G401 (cell line): ENCODE measurements at regions not wholly inside any gene's neighbourhood (a gene's known extent, or its start where the extent isn't known, plus 50 kb on each side); places are given as distances from the start of the nearest gene placed in this dataset.

Experiments
- DNase-seq: peaks from one replicate; pipeline ENCODE4 v3.0.0-alpha.2; 2015; ENCODE audit warnings: low spot score
- in situ Hi-C: cut with HindIII; loops from 2 replicates; pipeline ENCODE4 v1.10.0; 2016; ENCODE audit warnings: low sequenced_read_pairs, mixed read lengths

DNA sequence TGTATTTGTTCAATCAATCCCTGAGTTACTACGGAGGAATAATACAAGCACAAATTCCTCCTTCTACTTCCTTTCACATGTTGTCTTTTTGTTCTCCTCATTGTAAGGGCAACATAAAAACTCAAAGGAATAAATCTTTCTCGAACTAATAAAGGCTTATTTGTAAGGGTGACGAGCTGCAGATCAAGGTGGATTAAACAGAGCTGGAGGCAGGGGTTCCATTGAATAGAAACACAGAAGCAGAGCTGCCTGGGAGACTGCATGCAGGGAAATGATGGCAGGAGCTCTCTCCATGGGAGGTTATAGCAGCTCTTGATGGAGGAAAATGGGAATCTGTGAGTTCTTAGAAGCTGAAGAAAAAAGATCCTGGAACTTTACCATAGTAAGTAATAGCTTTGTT lies 160.2 kb downstream of the CYYR1 start:
- no peak for DNase-seq

GRCh38 chr21:26409735-26410134 lies 163.4 kb downstream of the CYYR1 start:
- no peak for DNase-seq
- in situ Hi-C loops, result no loop called here

More for the DNA sequence above, 160.2 kb downstream of the CYYR1 start:
- in situ Hi-C loops, result no loop called here

DNA sequence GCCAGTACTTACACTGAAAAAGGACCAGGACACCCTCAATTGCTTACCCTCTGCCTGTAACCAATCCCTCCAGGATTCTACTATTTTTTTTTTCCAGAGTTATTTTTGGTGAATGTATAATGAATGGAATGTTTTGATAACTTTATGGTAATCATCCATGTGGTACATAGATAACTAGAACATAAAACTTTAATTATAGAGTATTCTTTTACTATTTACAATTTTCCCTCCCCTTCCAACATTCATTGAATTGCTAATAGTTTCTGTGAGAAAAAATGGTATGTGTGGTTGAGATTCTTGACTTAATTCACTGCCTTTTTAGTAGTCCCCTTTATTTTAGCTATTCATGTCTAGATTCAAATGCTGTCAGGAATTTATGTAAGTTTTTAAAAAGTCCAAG lies 164.6 kb downstream of the CYYR1 start:
- no peak for DNase-seq
- in situ Hi-C loops, result no loop called here

DNA sequence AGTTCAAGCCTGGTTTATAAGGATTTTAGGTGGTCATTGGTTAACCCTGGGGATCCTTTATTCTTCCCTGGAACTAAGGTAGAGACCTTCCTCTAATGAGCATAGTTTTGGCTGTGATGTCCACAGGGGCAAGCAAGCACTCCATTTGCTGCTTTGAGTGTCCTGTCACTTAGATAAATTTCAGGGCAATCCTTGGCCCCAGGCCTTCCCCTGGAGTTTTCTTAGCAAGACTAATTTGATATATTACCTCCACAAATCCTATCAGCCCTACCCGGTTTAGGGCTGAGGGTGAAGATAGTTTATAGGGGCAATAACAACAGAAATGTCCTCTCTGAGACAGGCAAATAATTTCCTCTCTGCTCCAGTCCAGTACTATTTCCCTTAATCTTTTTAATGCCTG lies 166.6 kb downstream of the CYYR1 start:
- in situ Hi-C loops, result no loop called here
- no peak for DNase-seq

DNA sequence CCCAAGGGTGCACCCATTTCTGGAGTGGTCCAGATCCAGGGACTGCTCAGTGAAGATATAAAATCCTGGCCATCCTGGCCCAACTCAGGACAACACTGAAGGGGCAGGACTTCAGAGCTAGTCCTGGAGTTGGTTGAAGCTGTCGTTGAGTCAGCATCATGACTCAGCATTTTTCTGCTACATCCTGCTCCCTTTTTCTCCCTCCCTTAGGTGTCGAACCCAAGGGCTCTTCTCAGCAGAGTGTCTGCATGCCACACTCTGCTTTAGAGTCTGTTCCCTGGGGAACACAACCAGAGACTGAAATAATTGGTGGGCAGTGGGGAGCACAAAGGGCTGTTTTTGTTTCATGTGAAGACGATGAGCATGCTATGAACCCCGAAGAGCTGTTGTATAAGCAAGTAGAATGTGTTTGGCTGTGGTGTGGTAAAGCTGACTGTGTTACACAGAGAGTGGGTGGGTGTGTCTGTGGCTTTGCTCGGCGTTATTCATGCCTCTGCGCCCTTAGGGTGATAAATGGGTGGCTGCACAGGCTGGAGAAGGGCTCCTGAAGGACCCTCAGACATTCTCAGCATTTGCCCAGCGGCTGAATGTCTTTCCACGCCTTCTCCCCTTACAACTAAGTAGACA lies 167.2 kb downstream of the CYYR1 start:
- DNase-seq, result no peak
- in situ Hi-C loops, result no loop called here

DNA sequence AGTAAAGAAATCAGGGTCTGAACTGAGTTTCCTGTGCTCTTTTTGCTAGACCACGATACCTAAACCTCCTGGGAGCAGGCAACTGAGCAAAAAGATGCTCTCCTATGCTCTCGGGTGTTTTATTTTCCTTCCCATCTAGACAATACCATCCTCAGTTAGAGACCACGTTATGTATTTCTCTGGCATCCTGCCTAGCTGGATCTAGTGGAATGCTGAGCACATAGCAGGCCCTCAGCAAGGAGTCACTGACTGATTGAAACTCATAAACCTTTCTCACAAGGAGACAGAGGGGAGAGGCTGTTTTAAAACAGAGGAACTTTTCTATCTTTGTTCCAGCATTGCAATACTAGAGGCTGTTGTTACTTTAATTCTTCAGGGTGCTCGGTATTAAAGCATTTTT lies 168.0 kb downstream of the CYYR1 start:
- in situ Hi-C loops, result no loop called here
- no peak for DNase-seq

GRCh38 chr21:26404288-26404687 lies 168.8 kb downstream of the CYYR1 start:
- no peak for DNase-seq
- in situ Hi-C loops, result no loop called here

- DNase-seq, result no peak
- in situ Hi-C loops, result no loop called here
Observed at GRCh38 chr21:26403321-26403720, 169.8 kb downstream of the CYYR1 start.

GRCh38 chr21:26397545-26397944 lies 175.5 kb downstream of the CYYR1 start:
- no peak for DNase-seq
- in situ Hi-C loops, result no loop called here

DNA sequence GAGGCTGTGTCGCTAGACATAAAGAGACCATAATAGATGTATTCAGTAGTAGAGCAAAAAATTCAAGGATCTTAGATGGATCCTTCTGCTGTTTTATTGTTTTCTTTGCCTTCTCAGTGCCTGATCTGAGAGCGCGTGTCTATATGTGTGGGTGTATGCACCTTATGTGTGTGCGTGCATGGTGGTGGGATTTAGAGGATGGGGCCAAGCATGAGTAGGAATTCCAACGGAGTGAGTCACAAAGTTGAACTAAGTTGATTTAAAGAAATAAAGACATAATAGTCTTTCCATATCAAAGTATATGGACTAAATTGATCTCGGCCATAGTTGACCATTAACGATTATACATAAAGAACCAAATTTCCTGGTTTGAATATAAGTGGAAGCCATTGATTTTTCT lies 178.7 kb downstream of the CYYR1 start:
- DNase-seq, result no peak
- in situ Hi-C loops, result no loop called here

GRCh38 chr21:26391166-26391565 lies 181.9 kb downstream of the CYYR1 start:
- in situ Hi-C loops, result no loop called here

DNA sequence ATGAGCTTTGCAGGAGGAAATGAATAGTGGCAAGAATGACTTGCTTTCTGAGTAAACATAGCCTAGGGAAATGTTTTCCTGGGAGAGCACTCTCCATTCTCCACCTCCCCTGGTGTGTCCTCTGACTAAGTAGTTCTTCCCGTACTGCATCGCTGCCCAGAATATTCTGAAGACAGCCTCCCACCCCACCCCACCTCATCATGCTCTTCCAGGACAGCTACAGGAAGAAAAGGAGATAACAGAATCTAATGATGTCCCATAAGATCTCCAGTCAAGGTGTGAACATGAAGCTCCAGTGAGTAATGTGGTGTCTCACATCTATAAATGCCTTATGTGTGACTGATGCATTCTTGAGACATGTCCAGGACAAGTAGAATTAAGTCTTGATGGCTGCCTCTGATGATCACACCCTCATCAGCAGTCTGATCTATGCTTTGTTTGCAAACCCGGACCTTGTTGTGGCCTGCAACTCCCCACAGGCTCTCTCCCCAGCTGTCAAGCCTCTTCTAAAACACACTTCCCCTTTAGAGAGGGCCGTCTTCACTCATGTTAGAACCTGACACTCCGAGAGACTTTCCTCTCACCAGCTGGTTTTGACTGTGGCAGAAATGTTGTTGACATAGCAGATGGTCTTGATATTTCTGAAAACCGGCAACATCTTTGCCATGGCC lies 183.0 kb downstream of the CYYR1 start:
- DNase-seq, result peak; percentile 69
- in situ Hi-C loops, result no loop called here

More at GRCh38 chr21:26391166-26391565, 181.9 kb downstream of the CYYR1 start:
- DNase-seq, result peak; percentile 85

DNA sequence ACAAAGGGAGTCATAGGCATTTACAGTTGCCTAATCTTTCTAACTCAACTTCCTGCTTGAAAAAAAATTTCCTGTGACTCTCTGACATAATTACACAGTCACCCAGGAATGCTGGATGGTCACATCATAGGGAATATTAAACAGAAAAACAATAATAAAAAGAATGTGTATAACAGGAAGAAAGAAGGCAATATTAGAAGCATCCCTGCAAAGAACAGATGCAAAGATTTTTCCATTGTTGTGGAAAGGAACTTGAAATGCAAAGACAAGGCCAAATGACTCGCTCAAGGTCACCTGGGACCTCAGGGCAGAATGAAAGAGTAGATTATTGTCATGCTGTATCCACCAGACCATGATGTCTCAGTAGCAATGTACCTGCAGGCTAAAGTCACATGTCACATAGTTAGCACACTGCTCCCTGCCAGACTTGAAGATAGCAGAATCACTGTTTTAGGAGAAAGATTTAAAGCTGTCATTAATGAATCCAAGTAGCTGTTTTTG lies 184.3 kb downstream of the CYYR1 start:
- peak; percentile 8 for DNase-seq
- in situ Hi-C loops, result no loop called here

- in situ Hi-C loops, result no loop called here
- DNase-seq, result no peak
Observed at GRCh38 chr21:26385721-26386120, 187.4 kb downstream of the CYYR1 start.

DNA sequence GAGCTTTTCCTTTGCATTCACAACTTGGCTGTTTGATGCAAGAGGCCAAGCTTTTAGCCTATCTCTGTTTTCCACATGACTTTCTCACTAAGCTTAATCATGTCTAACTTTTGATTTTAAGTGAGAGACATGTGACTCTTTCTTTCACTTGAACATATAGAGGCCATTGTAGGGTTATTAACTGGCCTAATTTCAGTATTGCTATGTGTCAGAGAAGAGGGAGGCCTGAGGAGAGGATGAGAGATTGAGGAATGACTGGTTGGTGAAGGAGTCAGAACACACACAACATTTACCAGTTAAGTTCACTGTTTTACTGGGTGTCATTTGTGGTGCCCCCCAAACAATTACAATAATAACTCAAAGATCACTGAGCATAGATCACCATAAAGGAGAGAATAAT lies 193.5 kb downstream of the CYYR1 start:
- in situ Hi-C loops, result no loop called here
- no peak for DNase-seq

- no peak for DNase-seq
- in situ Hi-C loops, result no loop called here
Observed at GRCh38 chr21:26377111-26377694, 195.9 kb downstream of the CYYR1 start.

DNA sequence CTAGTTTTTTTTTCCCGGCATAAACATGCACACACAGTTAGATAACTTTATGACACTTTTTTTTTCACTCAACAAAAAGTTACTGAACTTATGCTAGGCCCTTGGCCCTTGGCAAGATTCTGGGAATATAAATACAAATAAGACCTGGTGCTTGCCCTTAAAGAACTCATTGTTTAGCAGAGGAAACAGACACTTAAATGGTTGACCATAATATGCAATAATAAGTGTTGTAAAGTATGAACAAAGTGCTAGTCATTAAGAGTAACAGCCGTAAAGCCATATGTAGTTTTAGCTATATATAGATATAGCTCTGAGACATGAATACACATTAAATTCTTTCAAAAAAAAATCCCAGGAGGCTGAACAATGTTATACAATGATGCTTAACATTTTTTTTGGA lies 198.3 kb downstream of the CYYR1 start:
- in situ Hi-C loops, result no loop called here
- DNase-seq, result no peak

DNA sequence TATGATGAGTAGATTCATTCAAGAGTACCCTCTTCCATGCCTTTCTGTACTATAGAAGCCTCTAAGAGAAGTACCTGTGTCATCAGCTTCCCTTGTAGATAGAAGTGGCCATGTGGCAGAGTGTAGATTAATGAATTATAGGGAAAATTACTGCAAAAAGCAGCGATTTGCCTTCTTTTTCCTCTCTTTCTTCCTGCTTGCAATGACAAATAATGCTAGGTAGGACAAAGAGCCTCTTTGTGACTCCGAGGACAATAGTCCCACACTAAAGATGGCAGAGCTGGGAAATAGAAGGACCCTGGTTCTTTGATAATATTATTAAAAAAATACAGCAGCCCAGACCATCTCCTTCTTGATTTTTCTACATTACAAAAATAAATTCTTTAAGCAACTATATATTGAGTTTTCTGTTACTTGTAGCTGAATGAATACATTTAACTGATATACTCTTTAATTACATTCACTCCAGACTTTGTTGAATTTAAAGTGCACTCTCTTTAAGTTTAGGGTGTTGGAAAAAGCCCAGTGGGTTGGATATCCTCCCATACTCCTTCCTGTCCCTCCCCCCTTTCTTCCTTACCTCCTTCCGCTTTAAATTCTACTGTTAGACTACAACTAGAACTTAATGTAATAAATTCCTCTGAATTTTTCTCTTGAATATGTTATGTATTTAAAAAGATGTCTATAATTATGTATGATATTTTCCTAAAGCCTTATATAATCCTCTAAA lies 198.2 kb upstream of the APP start:
- no peak for DNase-seq
- in situ Hi-C loops, result no loop called here

GRCh38 chr21:26366781-26367180 lies 196.2 kb upstream of the APP start:
- DNase-seq, result no peak
- in situ Hi-C loops, result no loop called here

GRCh38 chr21:26365849-26366248 lies 195.3 kb upstream of the APP start:
- in situ Hi-C loops, result no loop called here
- DNase-seq, result no peak
